ENCODE measurements at regions not wholly inside any gene's neighbourhood (a gene's known extent, or its start where the extent isn't known, plus 50 kb on each side); places are given as distances from the start of the nearest gene placed in this dataset.

DNA sequence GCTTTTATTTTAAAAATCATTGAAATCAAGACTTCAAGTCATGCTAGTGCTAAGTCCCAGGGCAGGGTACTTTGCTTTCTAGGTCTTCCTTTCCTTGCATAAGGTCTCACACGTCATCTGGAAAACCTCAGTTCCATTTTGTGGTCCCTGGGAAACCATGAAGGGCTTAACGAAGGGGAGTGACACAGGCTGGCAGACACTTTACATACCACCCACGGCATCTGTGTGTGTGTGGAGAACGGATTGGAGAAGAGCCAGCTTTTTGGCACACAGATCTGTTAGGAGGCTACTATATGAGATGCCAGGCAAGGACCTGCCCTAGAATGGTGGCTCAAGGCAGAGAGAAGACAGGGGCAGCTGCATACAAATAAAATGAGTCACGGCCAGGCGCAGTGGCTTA lies 107.5 kb upstream of the NSMCE3 start:
- DNase-seq = no peak
- Histone ChIP-seq H3K9me3 (no peaks in the 10 kb centered on the region), H3K4me1 (no peaks in the 10 kb centered on the region), H3K27ac (no peak overlapping the region), H3K27me3 (no peaks in the 10 kb centered on the region), H3K36me3 (no peaks in the 10 kb centered on the region), H3K4me3 (no peak overlapping the region)
- 90% methylated on average over 6 of the region's 6 CpGs for WGBS, 2 donors
- no peak for TF ChIP-seq EP300 (IDR thresholded peaks at IDR 0.05)
- TF ChIP-seq CTCF (IDR thresholded peaks at IDR 0.05) = no peak
- no peak for TF ChIP-seq POLR2A (IDR thresholded peaks at IDR 0.05)
- TF ChIP-seq POLR2AphosphoS5 (IDR thresholded peaks at IDR 0.05) = no peak
- intact Hi-C loops (cut with DNase I) = no loop called here

GRCh38 chr15:29376590-29376989 lies 107.0 kb upstream of the NSMCE3 start:
- Histone ChIP-seq H3K9me3 (no peaks in the 10 kb centered on the region), H3K4me3 (no peak overlapping the region), H3K27ac (no peak overlapping the region), H3K27me3 (no peaks in the 10 kb centered on the region), H3K4me1 (no peaks in the 10 kb centered on the region), H3K36me3 (no peaks in the 10 kb centered on the region)
- 81 to 88% methylated on average over 9 of the region's 9 CpGs for WGBS, 2 donors
- intact Hi-C loops (cut with DNase I) = no loop called here
- TF ChIP-seq POLR2AphosphoS5 (IDR thresholded peaks at IDR 0.05) = no peak
- TF ChIP-seq EP300 (IDR thresholded peaks at IDR 0.05) = no peak
- no peak for TF ChIP-seq CTCF (IDR thresholded peaks at IDR 0.05)
- no peak for TF ChIP-seq POLR2A (IDR thresholded peaks at IDR 0.05)
- no peak for DNase-seq

GRCh38 chr15:29369261-29369660 lies 99.6 kb upstream of the NSMCE3 start:
- no peak for TF ChIP-seq POLR2AphosphoS5 (IDR thresholded peaks at IDR 0.05)
- TF ChIP-seq EP300 (IDR thresholded peaks at IDR 0.05) = no peak
- no peak for TF ChIP-seq CTCF (IDR thresholded peaks at IDR 0.05)
- TF ChIP-seq POLR2A (IDR thresholded peaks at IDR 0.05) = no peak
- Histone ChIP-seq H3K27me3 (no peaks in the 10 kb centered on the region), H3K4me1 (peaks cover 0 to 7% (median under 1%) of the 10 kb centered on the region in 4 donors), H3K27ac (no peak overlapping the region), H3K36me3 (no peaks in the 10 kb centered on the region), H3K4me3 (no peak overlapping the region), H3K9me3 (peaks cover 0 to 5% (median 2%) of the 10 kb centered on the region in 4 donors)
- 94 to 97% methylated on average over 3 of the region's 3 CpGs for WGBS, 2 donors
- DNase-seq = no peak
- intact Hi-C loops (cut with DNase I) = loop anchor here (10.0 kb wide), 1 partner anchor 196 kb away; no protein-coding TSS in a partner anchor

DNA sequence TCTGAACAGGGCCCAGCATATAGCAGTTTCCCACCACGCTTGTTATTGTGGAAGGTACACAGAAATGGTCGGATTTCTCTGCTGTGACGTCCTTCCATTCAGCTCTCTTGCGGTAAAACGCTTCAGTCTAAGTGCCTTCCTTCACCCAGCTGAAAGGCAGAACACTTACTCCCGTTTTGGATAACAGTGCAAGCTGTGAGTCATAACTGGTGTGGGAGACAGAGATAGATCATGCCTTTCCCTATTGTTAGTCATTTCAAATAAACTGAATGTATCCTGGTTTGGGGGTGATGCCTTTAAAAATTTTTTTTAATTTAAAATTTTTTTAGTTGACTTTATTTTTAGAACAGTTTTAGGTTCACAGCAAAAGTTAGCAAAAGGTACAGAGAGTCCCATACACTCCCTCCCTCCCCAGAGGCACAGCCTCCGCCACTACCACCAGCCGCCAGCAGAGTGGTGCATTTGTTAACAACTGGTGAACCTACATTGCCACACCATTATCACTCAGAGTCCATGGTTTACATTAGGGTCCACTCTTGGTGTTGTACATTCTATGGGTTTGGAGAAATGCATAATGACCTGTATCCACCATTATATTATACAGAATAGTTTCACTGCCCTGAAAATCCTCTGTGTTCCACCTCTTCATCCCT lies 94.9 kb upstream of the NSMCE3 start:
- no peak for DNase-seq
- no peak overlapping the region for H3K4me3 ChIP-seq
- TF ChIP-seq POLR2AphosphoS5 (IDR thresholded peaks at IDR 0.05) (peak in 2 of 4 donors; percentile 34 to 53), POLR2A (IDR thresholded peaks at IDR 0.05) (no peak), CTCF (IDR thresholded peaks at IDR 0.05) (peak; percentile 31 to 59 (median 52)), EP300 (IDR thresholded peaks at IDR 0.05) (no peak)
- H3K9me3 ChIP-seq = peaks cover 0 to 3% (median 1%) of the 10 kb centered on the region in 4 donors
- no peaks in the 10 kb centered on the region for H3K27me3 ChIP-seq
- WGBS, 2 donors = 69 to 79% methylated on average over 8 of the region's 8 CpGs
- peaks cover 0 to 12% (median 3%) of the 10 kb centered on the region in 4 donors for H3K4me1 ChIP-seq
- H3K36me3 ChIP-seq = no peaks in the 10 kb centered on the region
- intact Hi-C loops (cut with DNase I) = loop anchor here (1.0 to 10.0 kb wide), 4 partner anchors 16 to 200 kb away; partner anchors contain the start of gene NSMCE3
- H3K27ac ChIP-seq = peak overlapping the region in 3 of 4 donors; percentile 16 to 49 (median 27)

All from sigmoid colon (tissue), 6 donors.